ENCODE measurements at regions not wholly inside any gene's neighbourhood (a gene's known extent, or its start where the extent isn't known, plus 50 kb on each side); places are given as distances from the start of the nearest gene placed in this dataset.

GRCh38 chr14:101313268-101313667 lies 248.0 kb upstream of the DIO3 start:
- Mint-ChIP-seq H3K4me3 (ENCODE audit: low read depth) (no peak overlapping the region), H3K36me3 (ENCODE audit: insufficient read depth) (peaks cover 10% of the 10 kb centered on the region), H3K4me1 (ENCODE audit: low read depth) (peaks cover 1% of the 10 kb centered on the region), H3K27ac (no peak overlapping the region), H3K27me3 (peaks cover 8% of the 10 kb centered on the region), H3K9me3 (ENCODE audit: low read depth) (peaks cover 34% of the 10 kb centered on the region)
- no peak for DNase-seq (ENCODE audit: low spot score, unreplicated experiment)
- peak; percentile 19 for TF ChIP-seq CTCF (IDR thresholded peaks at IDR 0.05; ENCODE audit: unreplicated experiment)

GRCh38 chr14:101315802-101316296 lies 245.4 kb upstream of the DIO3 start:
- TF ChIP-seq CTCF (IDR thresholded peaks at IDR 0.05; ENCODE audit: unreplicated experiment) = no peak
- peaks cover 10% of the 10 kb centered on the region for H3K36me3 Mint-ChIP-seq (ENCODE audit: insufficient read depth)

GRCh38 chr14:101318271-101318670 lies 243.0 kb upstream of the DIO3 start:
- TF ChIP-seq CTCF (IDR thresholded peaks at IDR 0.05; ENCODE audit: unreplicated experiment) = no peak
- no peak overlapping the region for H3K4me3 Mint-ChIP-seq (ENCODE audit: low read depth)
- no peak for DNase-seq (ENCODE audit: low spot score, unreplicated experiment)
- H3K4me1 Mint-ChIP-seq (ENCODE audit: low read depth) = peaks cover 10% of the 10 kb centered on the region
- H3K27ac Mint-ChIP-seq = no peak overlapping the region
- H3K27me3 Mint-ChIP-seq = no peaks in the 10 kb centered on the region
- peaks cover 20% of the 10 kb centered on the region for H3K9me3 Mint-ChIP-seq (ENCODE audit: low read depth)
- H3K36me3 Mint-ChIP-seq (ENCODE audit: insufficient read depth) = peaks cover 10% of the 10 kb centered on the region

More at GRCh38 chr14:101315802-101316296, 245.4 kb upstream of the DIO3 start:
- DNase-seq (ENCODE audit: low spot score, unreplicated experiment) = no peak
- no peak overlapping the region for H3K27ac Mint-ChIP-seq
- peaks cover 10% of the 10 kb centered on the region for H3K4me1 Mint-ChIP-seq (ENCODE audit: low read depth)
- H3K27me3 Mint-ChIP-seq = no peaks in the 10 kb centered on the region
- peaks cover 30% of the 10 kb centered on the region for H3K9me3 Mint-ChIP-seq (ENCODE audit: low read depth)
- no peak overlapping the region for H3K4me3 Mint-ChIP-seq (ENCODE audit: low read depth)

- Mint-ChIP-seq H3K27ac (no peak overlapping the region), H3K4me3 (ENCODE audit: low read depth) (no peak overlapping the region), H3K4me1 (ENCODE audit: low read depth) (peaks cover 15% of the 10 kb centered on the region), H3K9me3 (ENCODE audit: low read depth) (peaks cover 22% of the 10 kb centered on the region), H3K36me3 (ENCODE audit: insufficient read depth) (peaks cover 10% of the 10 kb centered on the region), H3K27me3 (no peaks in the 10 kb centered on the region)
- no peak for DNase-seq (ENCODE audit: low spot score, unreplicated experiment)
- TF ChIP-seq CTCF (IDR thresholded peaks at IDR 0.05; ENCODE audit: unreplicated experiment) = no peak
Observed at GRCh38 chr14:101320396-101320795, 240.9 kb upstream of the DIO3 start.

- Mint-ChIP-seq H3K36me3 (ENCODE audit: insufficient read depth) (peaks cover 4% of the 10 kb centered on the region), H3K4me1 (ENCODE audit: low read depth) (peaks cover 16% of the 10 kb centered on the region), H3K4me3 (ENCODE audit: low read depth) (no peak overlapping the region), H3K27me3 (no peaks in the 10 kb centered on the region), H3K27ac (no peak overlapping the region), H3K9me3 (ENCODE audit: low read depth) (peaks cover 7% of the 10 kb centered on the region)
- no peak for DNase-seq (ENCODE audit: low spot score, unreplicated experiment)
- TF ChIP-seq CTCF (IDR thresholded peaks at IDR 0.05; ENCODE audit: unreplicated experiment) = no peak
Observed at GRCh38 chr14:101322223-101322622, 239.1 kb upstream of the DIO3 start.

Measured in progenitor cell of endocrine pancreas (in vitro differentiated cells).